ENCODE measurements at regions not wholly inside any gene's neighbourhood (a gene's known extent, or its start where the extent isn't known, plus 50 kb on each side); places are given as distances from the start of the nearest gene placed in this dataset.
"Not testable (repeated sequence)": the region's sequence is repeated elsewhere in the genome, so short reads cannot be mapped to it uniquely, and the experiment has no call there.

DNA sequence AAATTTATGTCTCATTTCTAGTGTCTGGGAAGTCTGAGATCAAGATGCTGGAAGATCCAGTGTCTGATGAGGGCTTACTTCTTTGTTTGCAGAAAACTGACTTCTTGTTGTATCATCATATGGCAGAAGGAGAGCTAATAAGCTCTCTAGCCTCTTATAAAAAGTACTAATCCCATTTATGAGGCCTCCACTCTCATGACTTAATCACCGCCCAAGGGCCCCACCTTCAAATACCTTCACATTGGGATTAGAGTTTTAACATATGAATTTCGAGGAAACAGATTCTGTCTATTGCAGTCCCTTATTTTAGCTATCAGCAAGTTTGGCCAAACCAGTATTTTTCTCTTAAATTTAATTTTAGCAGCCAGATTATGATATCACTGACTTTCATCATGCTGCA, 150.2 kb upstream of the TMPRSS15 start (continued):
- TF ChIP-seq, protein P1, sequence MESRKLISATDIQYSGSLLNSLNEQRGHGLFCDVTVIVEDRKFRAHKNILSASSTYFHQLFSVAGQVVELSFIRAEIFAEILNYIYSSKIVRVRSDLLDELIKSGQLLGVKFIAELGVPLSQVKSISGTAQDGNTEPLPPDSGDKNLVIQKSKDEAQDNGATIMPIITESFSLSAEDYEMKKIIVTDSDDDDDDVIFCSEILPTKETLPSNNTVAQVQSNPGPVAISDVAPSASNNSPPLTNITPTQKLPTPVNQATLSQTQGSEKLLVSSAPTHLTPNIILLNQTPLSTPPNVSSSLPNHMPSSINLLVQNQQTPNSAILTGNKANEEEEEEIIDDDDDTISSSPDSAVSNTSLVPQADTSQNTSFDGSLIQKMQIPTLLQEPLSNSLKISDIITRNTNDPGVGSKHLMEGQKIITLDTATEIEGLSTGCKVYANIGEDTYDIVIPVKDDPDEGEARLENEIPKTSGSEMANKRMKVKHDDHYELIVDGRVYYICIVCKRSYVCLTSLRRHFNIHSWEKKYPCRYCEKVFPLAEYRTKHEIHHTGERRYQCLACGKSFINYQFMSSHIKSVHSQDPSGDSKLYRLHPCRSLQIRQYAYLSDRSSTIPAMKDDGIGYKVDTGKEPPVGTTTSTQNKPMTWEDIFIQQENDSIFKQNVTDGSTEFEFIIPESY (IDR thresholded peaks at IDR 0.05; ENCODE audit: extremely low read depth, insufficient replicate concordance, low read length): no peak
- TF ChIP-seq CBX3 (IDR thresholded peaks at IDR 0.05; ENCODE audit: low read depth) (no peak), FOSL1 (IDR thresholded peaks at IDR 0.05; ENCODE audit: low read depth) (no peak), ZNF274 (IDR thresholded peaks at IDR 0.05; ENCODE audit: low read depth, low read length) (no peak), JUND (IDR thresholded peaks at IDR 0.05) (no peak), TCF7L2 (IDR thresholded peaks at IDR 0.05; ENCODE audit: borderline replicate concordance, extremely low read depth, insufficient read depth, insufficient read length) (no peak), ELF1 (IDR thresholded peaks at IDR 0.05; ENCODE audit: borderline replicate concordance, low read depth) (no peak), YY1 (IDR thresholded peaks at IDR 0.05; ENCODE audit: extremely low read depth, insufficient replicate concordance, low read depth, low read length) (no peak), EZH2phosphoT487 (IDR thresholded peaks at IDR 0.05; ENCODE audit: borderline replicate concordance) (no peak)
- TF ChIP-seq, protein P2, sequence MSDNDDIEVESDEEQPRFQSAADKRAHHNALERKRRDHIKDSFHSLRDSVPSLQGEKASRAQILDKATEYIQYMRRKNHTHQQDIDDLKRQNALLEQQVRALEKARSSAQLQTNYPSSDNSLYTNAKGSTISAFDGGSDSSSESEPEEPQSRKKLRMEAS (IDR thresholded peaks at IDR 0.05): no peak

DNA sequence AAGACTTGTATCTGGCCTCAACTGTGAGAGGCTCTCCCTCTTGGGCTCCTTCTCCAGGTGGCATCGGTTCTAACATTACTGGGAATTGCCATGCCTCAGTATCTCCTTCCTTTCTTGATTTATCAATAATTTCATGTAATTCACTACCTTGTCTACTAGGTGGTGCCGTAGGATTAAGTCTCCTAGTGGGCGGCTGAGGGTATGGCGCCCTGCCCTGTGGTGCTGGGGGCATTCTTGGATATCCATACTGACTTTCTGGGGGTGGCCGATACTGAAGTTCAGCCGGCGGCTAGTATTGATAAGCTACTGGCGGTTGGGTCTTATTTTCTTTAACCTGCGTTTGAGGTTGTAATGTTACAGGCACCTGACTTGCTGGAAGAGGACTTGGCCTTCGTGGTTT, 164.2 kb upstream of the TMPRSS15 start:
- not testable (repeated sequence) for DNase-seq (ENCODE audit: low read depth, low spot score); H3K27me3 ChIP-seq (ENCODE audit: insufficient read depth, low read length)

More for the DNA sequence above, 164.2 kb upstream of the TMPRSS15 start:
- BruUV-seq (replicated peaks); RAD21 ChIA-PET (ENCODE audit: low non-redundant PET in 1 of 2, low total read pairs in 2 of 2, uncharacterized antibody in 2 of 2, unreplicated experiment in 2 of 2); H4K20me1 ChIP-seq (ENCODE audit: insufficient read depth); H3K4me3 ChIP-seq (replicated peaks in 1 of 2; ENCODE audit: low read depth in 1 of 2, low read length in 2 of 2); H2AFZ ChIP-seq (ENCODE audit: low read depth, low read length, poor library complexity, severe bottlenecking); H3K36me3 ChIP-seq (ENCODE audit: control insufficient read depth in 1 of 2, insufficient read depth in 2 of 2, low read length in 2 of 2); H3K9me2 ChIP-seq (ENCODE audit: insufficient read depth); intact Hi-C loops (cut with micrococcal nuclease); H3K4me1 ChIP-seq (ENCODE audit: control insufficient read depth in 1 of 2, insufficient read depth in 2 of 2, low read length in 2 of 2); POLR2A ChIA-PET; H3K79me2 ChIP-seq (ENCODE audit: insufficient read depth, low read length); H3K9me3 ChIP-seq (ENCODE audit: control insufficient read depth in 1 of 2, insufficient read depth in 1 of 2, low read depth in 1 of 2, low read length in 2 of 2); CTCF ChIA-PET; H3K4me2 ChIP-seq (ENCODE audit: low read length); H3K9ac ChIP-seq (ENCODE audit: low read length); H3K27ac ChIP-seq (ENCODE audit: low read depth, low read length); ATAC-seq: not testable (repeated sequence)

Measured in HCT116 (cell line).